ENCODE measurements at regions not wholly inside any gene's neighbourhood (a gene's known extent, or its start where the extent isn't known, plus 50 kb on each side); places are given as distances from the start of the nearest gene placed in this dataset.

GRCh38 chr6:126831461-126831860, 287.0 kb upstream of the RSPO3 start:
- TF ChIP-seq, protein P1, sequence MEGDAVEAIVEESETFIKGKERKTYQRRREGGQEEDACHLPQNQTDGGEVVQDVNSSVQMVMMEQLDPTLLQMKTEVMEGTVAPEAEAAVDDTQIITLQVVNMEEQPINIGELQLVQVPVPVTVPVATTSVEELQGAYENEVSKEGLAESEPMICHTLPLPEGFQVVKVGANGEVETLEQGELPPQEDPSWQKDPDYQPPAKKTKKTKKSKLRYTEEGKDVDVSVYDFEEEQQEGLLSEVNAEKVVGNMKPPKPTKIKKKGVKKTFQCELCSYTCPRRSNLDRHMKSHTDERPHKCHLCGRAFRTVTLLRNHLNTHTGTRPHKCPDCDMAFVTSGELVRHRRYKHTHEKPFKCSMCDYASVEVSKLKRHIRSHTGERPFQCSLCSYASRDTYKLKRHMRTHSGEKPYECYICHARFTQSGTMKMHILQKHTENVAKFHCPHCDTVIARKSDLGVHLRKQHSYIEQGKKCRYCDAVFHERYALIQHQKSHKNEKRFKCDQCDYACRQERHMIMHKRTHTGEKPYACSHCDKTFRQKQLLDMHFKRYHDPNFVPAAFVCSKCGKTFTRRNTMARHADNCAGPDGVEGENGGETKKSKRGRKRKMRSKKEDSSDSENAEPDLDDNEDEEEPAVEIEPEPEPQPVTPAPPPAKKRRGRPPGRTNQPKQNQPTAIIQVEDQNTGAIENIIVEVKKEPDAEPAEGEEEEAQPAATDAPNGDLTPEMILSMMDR (IDR thresholded peaks at IDR 0.05; ENCODE audit: extremely low read depth, insufficient read depth, missing control alignments), result no peak
- no peak for DNase-seq (ENCODE audit: low spot score)
- in situ Hi-C loops (cut with MboI; ENCODE audit: low pct_unique_long_range_greater_than_20kb, low sequenced_read_pairs, unreplicated experiment), result no loop called here

DNA sequence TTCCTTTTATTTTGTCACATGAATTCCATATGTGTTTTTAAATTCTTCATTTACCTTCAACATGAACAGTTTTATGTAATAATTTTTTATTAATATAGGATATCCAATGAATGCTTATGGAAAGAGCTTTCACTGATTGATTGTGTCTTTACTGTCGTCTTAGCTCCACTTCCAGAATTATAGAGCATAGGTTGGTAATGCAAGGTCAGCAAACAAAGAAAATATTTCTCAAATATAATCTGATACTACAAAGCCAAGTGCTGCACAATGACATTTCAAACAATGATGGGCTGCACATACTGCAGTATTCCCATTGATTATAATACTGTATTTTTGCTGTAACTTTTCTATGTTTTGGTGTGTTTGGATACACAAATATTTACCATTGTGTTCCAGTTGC, 275.7 kb upstream of the RSPO3 start:
- TF ChIP-seq, protein P1 (IDR thresholded peaks at IDR 0.05; ENCODE audit: extremely low read depth, insufficient read depth, missing control alignments), result no peak
- in situ Hi-C loops (cut with MboI; ENCODE audit: low pct_unique_long_range_greater_than_20kb, low sequenced_read_pairs, unreplicated experiment), result no loop called here
- DNase-seq (ENCODE audit: low spot score), result no peak

- TF ChIP-seq, protein P1 (IDR thresholded peaks at IDR 0.05; ENCODE audit: extremely low read depth, insufficient read depth, missing control alignments), result no peak
- DNase-seq (ENCODE audit: low spot score), result no peak
- in situ Hi-C loops (cut with MboI; ENCODE audit: low pct_unique_long_range_greater_than_20kb, low sequenced_read_pairs, unreplicated experiment), result no loop called here
These were observed 270.4 kb upstream of the RSPO3 start for GRCh38 chr6:126848119-126848518.

DNA sequence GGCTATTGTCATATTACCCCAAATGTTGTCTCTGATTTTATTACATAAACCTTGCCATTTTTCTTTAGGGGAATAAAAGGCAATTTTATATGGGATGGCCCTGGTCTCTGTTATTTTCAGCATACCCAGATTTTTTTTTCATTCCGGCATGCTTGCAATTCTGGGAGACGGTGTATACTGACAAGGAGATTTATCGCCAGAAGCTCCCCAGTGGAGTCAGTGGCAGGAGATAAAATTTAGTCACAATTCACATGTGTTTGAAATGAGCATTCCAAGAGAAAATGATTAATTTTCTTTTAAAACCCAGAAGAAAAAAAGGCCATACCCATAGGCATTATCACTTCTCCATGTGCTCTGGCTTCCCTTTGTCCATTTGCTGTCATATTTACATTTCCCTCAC, 250.8 kb upstream of the RSPO3 start:
- DNase-seq (ENCODE audit: low spot score), result no peak
- TF ChIP-seq, protein P1 (IDR thresholded peaks at IDR 0.05; ENCODE audit: extremely low read depth, insufficient read depth, missing control alignments), result no peak
- in situ Hi-C loops (cut with MboI; ENCODE audit: low pct_unique_long_range_greater_than_20kb, low sequenced_read_pairs, unreplicated experiment), result no loop called here

DNA sequence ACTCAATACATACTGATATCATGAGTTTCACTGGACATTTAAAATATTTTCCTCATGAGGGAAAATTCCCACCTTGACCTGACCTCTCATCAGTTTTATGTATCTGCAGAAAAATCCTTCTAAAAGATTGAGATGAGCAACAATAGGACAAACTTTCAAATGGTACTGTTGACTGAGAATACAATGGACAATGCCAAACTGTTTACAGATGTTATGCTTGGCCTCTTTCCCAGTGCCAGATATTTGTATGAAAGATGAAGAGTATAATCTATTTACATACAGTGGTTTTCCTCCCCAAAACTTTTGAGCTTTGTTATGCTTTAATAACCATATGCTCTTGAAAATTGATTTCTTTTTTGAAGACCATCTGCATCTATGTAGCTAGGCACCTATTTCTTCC, 245.1 kb upstream of the RSPO3 start:
- DNase-seq (ENCODE audit: low spot score), result no peak
- TF ChIP-seq, protein P1 (IDR thresholded peaks at IDR 0.05; ENCODE audit: extremely low read depth, insufficient read depth, missing control alignments), result no peak
- in situ Hi-C loops (cut with MboI; ENCODE audit: low pct_unique_long_range_greater_than_20kb, low sequenced_read_pairs, unreplicated experiment), result no loop called here

- TF ChIP-seq, protein P1 (IDR thresholded peaks at IDR 0.05; ENCODE audit: extremely low read depth, insufficient read depth, missing control alignments), result no peak
- no peak for DNase-seq (ENCODE audit: low spot score)
- in situ Hi-C loops (cut with MboI; ENCODE audit: low pct_unique_long_range_greater_than_20kb, low sequenced_read_pairs, unreplicated experiment), result no loop called here
These were observed 244.7 kb upstream of the RSPO3 start for GRCh38 chr6:126873791-126874190.

DNA sequence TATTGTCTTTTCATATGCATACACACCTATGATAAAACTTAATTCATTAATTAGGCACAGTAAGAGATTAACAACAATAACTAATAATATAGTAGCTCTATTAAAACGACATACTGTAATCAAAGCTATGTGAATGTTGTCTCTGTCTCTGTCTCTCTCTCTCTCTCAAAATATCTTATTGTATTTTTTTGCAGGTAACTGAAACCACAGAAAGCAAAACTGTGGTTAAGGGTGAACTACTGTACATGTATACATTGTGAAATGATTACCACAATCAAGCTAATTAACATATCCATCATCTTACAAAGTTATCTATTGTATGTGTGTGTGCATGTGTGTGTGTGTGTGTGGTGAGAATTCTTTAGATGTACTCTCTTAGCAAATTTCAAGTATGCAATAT, 242.0 kb upstream of the RSPO3 start:
- in situ Hi-C loops (cut with MboI; ENCODE audit: low pct_unique_long_range_greater_than_20kb, low sequenced_read_pairs, unreplicated experiment), result no loop called here
- DNase-seq (ENCODE audit: low spot score), result no peak
- TF ChIP-seq, protein P1 (IDR thresholded peaks at IDR 0.05; ENCODE audit: extremely low read depth, insufficient read depth, missing control alignments), result no peak

Data from GM13977 (cell line).